Thyroid gland (tissue), 4 donors: ENCODE measurements at regions not wholly inside any gene's neighbourhood (a gene's known extent, or its start where the extent isn't known, plus 50 kb on each side); places are given as distances from the start of the nearest gene placed in this dataset.

Source experiments
- DNase-seq, 2 donors: peaks; one replicate each; pipeline ENCODE4 v3.0.0-alpha.2; 2019
- H3K27ac ChIP-seq, 3 donors: fragments of 200-600 bp; sonication (generic); 1 replicate in 2 of 3; 2 replicates in 1 of 3; pipeline ENCODE4 v1.5.1; 2016 to 2019; ENCODE audit warnings: mild to moderate bottlenecking in 1 of 3, moderate library complexity in 1 of 3
- H3K27me3 ChIP-seq: fragments of 200-600 bp; sonication (generic); one replicate; pipeline ENCODE4 v1.5.1; 2019
- H3K36me3 ChIP-seq, 2 donors: fragments of 200-600 bp; sonication (generic); one replicate each; pipeline ENCODE4 v1.5.1; 2016 to 2019
- H3K4me1 ChIP-seq, 2 donors: fragments of 200-600 bp; sonication (generic); one replicate each; pipeline ENCODE4 v1.5.1; 2017 to 2019
- H3K4me3 ChIP-seq, 3 donors: fragments of 200-600 bp; sonication (generic); replicated peaks in 1 of 3; 1 replicate in 2 of 3; 2 replicates in 1 of 3; pipeline ENCODE4 v1.5.1; 2016; ENCODE audit warnings: mild to moderate bottlenecking in 1 of 3
- H3K9me3 ChIP-seq: fragments of 200-600 bp; sonication (generic); one replicate; pipeline ENCODE4 v1.5.1; 2017
- CTCF ChIP-seq, 6 experiments: fragments of 200-600 bp in 3 of 6; fragments of 450-650 bp in 3 of 6; sonication (generic) in 3 of 6; IDR thresholded peaks; one replicate each; pipeline ENCODE4 v1.5.1; 2016 to 2019; ENCODE audit warnings: antibody characterized with exemption in 6 of 6, mild to moderate bottlenecking in 2 of 6, inconsistent platforms in 1 of 6, moderate library complexity in 1 of 6
- POLR2A ChIP-seq, 2 donors: fragments of 450-650 bp; IDR thresholded peaks; one replicate each; pipeline ENCODE4 v1.6.1; 2017; ENCODE audit warnings: antibody characterized with exemption in 2 of 2, mild to moderate bottlenecking in 2 of 2, moderate library complexity in 1 of 2
- WGBS, 2 donors: methylation state at CpG; one replicate each; pipeline ENCODE4 v1.1.5; 2017; 5-methylcytosine and 5-hydroxymethylcytosine counted together
- intact Hi-C: fragments of 100-400 bp; cut with DNase I; formaldehyde crosslinking; loops from one replicate; pipeline ENCODE4 v1.15.1; 2023

- H3K9me3 ChIP-seq: no peaks in the 10 kb centered on the region
- H3K27me3 ChIP-seq: no peaks in the 10 kb centered on the region
- intact Hi-C loops: no loop called here
- TF ChIP-seq POLR2A (IDR thresholded peaks at IDR 0.05): no peak
- peaks cover 42 to 49% of the 10 kb centered on the region in 2 donors for H3K4me1 ChIP-seq
- 88 to 97% methylated on average over 3 of the region's 3 CpGs for WGBS, 2 donors
- no peaks in the 10 kb centered on the region for H3K36me3 ChIP-seq
- no peak overlapping the region for H3K4me3 ChIP-seq
- no peak for DNase-seq
- H3K27ac ChIP-seq: peak overlapping the region in 2 of 3 donors; percentile 85 to 92
Observed at GRCh38 chr2:43088143-43089073, 138.0 kb downstream of the ZFP36L2 start.

- H3K27ac ChIP-seq: peak overlapping the region; percentile 68 to 92 (median 85)
Observed at GRCh38 chr2:43087413-43087812, 139.0 kb downstream of the ZFP36L2 start.

GRCh38 chr2:43086451-43087221, 139.8 kb downstream of the ZFP36L2 start:
- 56 to 68% methylated on average over 13 of the region's 14 CpGs for WGBS, 2 donors
- Histone ChIP-seq H3K9me3 (no peaks in the 10 kb centered on the region), H3K36me3 (no peaks in the 10 kb centered on the region), H3K27me3 (no peaks in the 10 kb centered on the region), H3K4me1 (peaks cover 59 to 66% of the 10 kb centered on the region in 2 donors), H3K27ac (peak overlapping the region; percentile 73 to 92 (median 85)), H3K4me3 (no peak overlapping the region)
- peak in 1 of 2 donors; percentile 58 for DNase-seq
- intact Hi-C loops: no loop called here
- TF ChIP-seq CTCF (IDR thresholded peaks at IDR 0.05): no peak
- TF ChIP-seq POLR2A (IDR thresholded peaks at IDR 0.05): peak in 1 of 2 donors; percentile 14

More at GRCh38 chr2:43087413-43087812, 139.0 kb downstream of the ZFP36L2 start:
- Histone ChIP-seq H3K27me3 (no peaks in the 10 kb centered on the region), H3K9me3 (no peaks in the 10 kb centered on the region), H3K4me1 (peaks cover 51 to 59% of the 10 kb centered on the region in 2 donors), H3K36me3 (no peaks in the 10 kb centered on the region), H3K4me3 (no peak overlapping the region)
- no peak for DNase-seq
- WGBS, 2 donors: 95% methylated on average over 3 of the region's 3 CpGs
- TF ChIP-seq POLR2A (IDR thresholded peaks at IDR 0.05) (no peak), CTCF (IDR thresholded peaks at IDR 0.05) (no peak)
- intact Hi-C loops: no loop called here

- intact Hi-C loops: no loop called here
- no peak for TF ChIP-seq POLR2A (IDR thresholded peaks at IDR 0.05)
- no peak for TF ChIP-seq CTCF (IDR thresholded peaks at IDR 0.05)
- WGBS, 2 donors: 71 to 85% methylated on average over 8 of the region's 8 CpGs
- no peaks in the 10 kb centered on the region for H3K9me3 ChIP-seq
- H3K36me3 ChIP-seq: no peaks in the 10 kb centered on the region
- no peak for DNase-seq
- H3K4me3 ChIP-seq: no peak overlapping the region
- peak overlapping the region; percentile 73 to 92 (median 85) for H3K27ac ChIP-seq
- no peaks in the 10 kb centered on the region for H3K27me3 ChIP-seq
- peaks cover 66 to 73% of the 10 kb centered on the region in 2 donors for H3K4me1 ChIP-seq
Observed at GRCh38 chr2:43085929-43086328, 140.5 kb downstream of the ZFP36L2 start.

- TF ChIP-seq POLR2A (IDR thresholded peaks at IDR 0.05): no peak
- TF ChIP-seq CTCF (IDR thresholded peaks at IDR 0.05): no peak
- intact Hi-C loops: no loop called here
- Histone ChIP-seq H3K4me3 (no peak overlapping the region), H3K9me3 (no peaks in the 10 kb centered on the region), H3K27me3 (no peaks in the 10 kb centered on the region), H3K27ac (peak overlapping the region; percentile 73 to 92 (median 85)), H3K36me3 (no peaks in the 10 kb centered on the region), H3K4me1 (peaks cover 71 to 78% of the 10 kb centered on the region in 2 donors)
- no peak for DNase-seq
- WGBS, 2 donors: 88 to 95% methylated on average over 11 of the region's 11 CpGs
Observed at GRCh38 chr2:43085505-43085904, 140.9 kb downstream of the ZFP36L2 start.
